Esophagus muscularis mucosa (tissue), 4 donors: ENCODE measurements at regions not wholly inside any gene's neighbourhood (a gene's known extent, or its start where the extent isn't known, plus 50 kb on each side); places are given as distances from the start of the nearest gene placed in this dataset.

ENCODE experiments used
- DNase-seq: peaks from one replicate; pipeline ENCODE4 v3.0.0-alpha.2; 2017; ENCODE audit errors: extremely low spot score
- H3K27ac ChIP-seq, 4 donors: fragments of 200-600 bp; sonication (generic); replicated peaks in 1 of 4; 1 replicate in 3 of 4; 2 replicates in 1 of 4; pipeline ENCODE4 v1.5.1; 2016 to 2019; ENCODE audit warnings: mild to moderate bottlenecking in 1 of 4
- H3K27me3 ChIP-seq, 4 donors: fragments of 200-600 bp; sonication (generic); one replicate each; pipeline versions ENCODE4 v1.5.1 to v1.6.0; 2016 to 2019
- H3K36me3 ChIP-seq, 4 donors: fragments of 200-600 bp; sonication (generic); one replicate each; pipeline ENCODE4 v1.5.1; 2016 to 2019
- H3K4me1 ChIP-seq, 4 donors: fragments of 200-600 bp; sonication (generic); one replicate each; pipeline ENCODE4 v1.5.1; 2016 to 2019
- H3K4me3 ChIP-seq, 4 donors: fragments of 200-600 bp; sonication (generic); 1 replicate in 2 of 4; 2 replicates in 2 of 4; pipeline ENCODE4 v1.5.1; 2016 to 2019; ENCODE audit warnings: mild to moderate bottlenecking in 4 of 4, moderate library complexity in 1 of 4
- H3K9me3 ChIP-seq, 4 donors: fragments of 200-600 bp; sonication (generic); 1 replicate in 3 of 4; 2 replicates in 1 of 4; pipeline ENCODE4 v1.5.1; 2016 to 2019
- CTCF ChIP-seq, 3 experiments: fragments of 200-600 bp in 2 of 3; fragments of 450-650 bp in 1 of 3; sonication (generic) in 2 of 3; IDR thresholded peaks; one replicate each; pipeline ENCODE4 v1.5.1; 2017 to 2019; ENCODE audit warnings: antibody characterized with exemption in 3 of 3, mild to moderate bottlenecking in 2 of 3, moderate library complexity in 1 of 3
- EP300 ChIP-seq: sonication (generic); formaldehyde crosslinking; IDR thresholded peaks from one replicate; pipeline ENCODE4 v1.6.1; 2017; ENCODE audit warnings: antibody characterized with exemption
- POLR2A ChIP-seq: fragments of 450-650 bp; IDR thresholded peaks from one replicate; pipeline ENCODE4 v1.6.1; 2017; ENCODE audit warnings: antibody characterized with exemption, moderate library complexity, mild to moderate bottlenecking, low read depth
- POLR2AphosphoS5 ChIP-seq, 2 donors: sonication (generic); formaldehyde crosslinking; IDR thresholded peaks; one replicate each; pipeline ENCODE4 v1.6.1; 2017; ENCODE audit warnings: antibody characterized with exemption in 2 of 2
- WGBS: methylation state at CpG from one replicate; pipeline ENCODE4 v1.1.5; 2018; 5-methylcytosine and 5-hydroxymethylcytosine counted together
- intact Hi-C: fragments of 100-400 bp; cut with DNase I; formaldehyde crosslinking; loops from one replicate; pipeline ENCODE4 v1.15.1; 2023

- no peaks in the 10 kb centered on the region for H3K36me3 ChIP-seq
- H3K4me3 ChIP-seq, result no peak overlapping the region
- TF ChIP-seq POLR2A, result no peak
- TF ChIP-seq CTCF (IDR thresholded peaks at IDR 0.05), result no peak
- TF ChIP-seq POLR2AphosphoS5 (IDR thresholded peaks at IDR 0.05), result no peak
- no peak for TF ChIP-seq EP300
- H3K27me3 ChIP-seq, result no peaks in the 10 kb centered on the region
- intact Hi-C loops, result no loop called here
- DNase-seq, result no peak
- H3K9me3 ChIP-seq, result no peaks in the 10 kb centered on the region
- no peak overlapping the region for H3K27ac ChIP-seq
- WGBS, result 79% methylated on average over 2 of the region's 2 CpGs
- peaks cover 0 to 3% (median 0%) of the 10 kb centered on the region in 4 donors for H3K4me1 ChIP-seq
Measured at GRCh38 chr20:40775561-40776146, 86.6 kb upstream of the MAFB start.

GRCh38 chr20:40776466-40777457 is 87.7 kb upstream of the MAFB start:
- no peak overlapping the region for H3K27ac ChIP-seq
- WGBS, result 76% methylated on average over 13 of the region's 13 CpGs
- no peak overlapping the region for H3K4me3 ChIP-seq
- intact Hi-C loops, result no loop called here
- DNase-seq, result no peak
- H3K27me3 ChIP-seq, result no peaks in the 10 kb centered on the region
- no peaks in the 10 kb centered on the region for H3K36me3 ChIP-seq
- H3K4me1 ChIP-seq, result peaks cover 0 to 1% (median 0%) of the 10 kb centered on the region in 4 donors
- no peaks in the 10 kb centered on the region for H3K9me3 ChIP-seq
- TF ChIP-seq EP300 (no peak), POLR2A (no peak), POLR2AphosphoS5 (IDR thresholded peaks at IDR 0.05) (no peak), CTCF (IDR thresholded peaks at IDR 0.05) (no peak)

GRCh38 chr20:40777653-40778052 is 88.6 kb upstream of the MAFB start:
- H3K4me1 ChIP-seq, result no peaks in the 10 kb centered on the region
- H3K27ac ChIP-seq, result no peak overlapping the region
- H3K4me3 ChIP-seq, result no peak overlapping the region
- no peaks in the 10 kb centered on the region for H3K27me3 ChIP-seq
- no peaks in the 10 kb centered on the region for H3K9me3 ChIP-seq
- no peaks in the 10 kb centered on the region for H3K36me3 ChIP-seq
- no peak for DNase-seq
- TF ChIP-seq POLR2A, result no peak
- no peak for TF ChIP-seq EP300
- no peak for TF ChIP-seq POLR2AphosphoS5 (IDR thresholded peaks at IDR 0.05)
- TF ChIP-seq CTCF (IDR thresholded peaks at IDR 0.05), result no peak
- intact Hi-C loops, result no loop called here

GRCh38 chr20:40778894-40779496 is 90.0 kb upstream of the MAFB start:
- TF ChIP-seq POLR2A (no peak), POLR2AphosphoS5 (IDR thresholded peaks at IDR 0.05) (no peak), CTCF (IDR thresholded peaks at IDR 0.05) (no peak), EP300 (no peak)
- Histone ChIP-seq H3K4me1 (no peaks in the 10 kb centered on the region), H3K9me3 (no peaks in the 10 kb centered on the region), H3K4me3 (no peak overlapping the region), H3K27me3 (no peaks in the 10 kb centered on the region), H3K36me3 (no peaks in the 10 kb centered on the region), H3K27ac (no peak overlapping the region)
- 87% methylated on average over 2 of the region's 2 CpGs for WGBS
- intact Hi-C loops, result no loop called here
- no peak for DNase-seq
